Spinal cord (tissue), 9 donors: ENCODE measurements at regions not wholly inside any gene's neighbourhood (a gene's known extent, or its start where the extent isn't known, plus 50 kb on each side); places are given as distances from the start of the nearest gene placed in this dataset.

ENCODE experiments used
- DNase-seq, 6 donors: peaks; one replicate each; pipeline versions ENCODE4 v3.0.0 to v3.0.0-alpha.2; 2013 to 2015; ENCODE audit warnings: low spot score in 6 of 6, low read depth in 4 of 6
- H3K27ac ChIP-seq: one replicate; pipeline ENCODE4 v1.5.1; 2013; ENCODE audit warnings: low read depth, low read length, control low read depth
- H3K27me3 ChIP-seq: one replicate; pipeline ENCODE4 v1.6.1; 2013; ENCODE audit warnings: low read length; ENCODE audit not compliant: control insufficient read depth, insufficient read depth
- H3K36me3 ChIP-seq: one replicate; pipeline ENCODE4 v1.6.1; 2013; ENCODE audit warnings: low read length; ENCODE audit not compliant: control insufficient read depth, insufficient read depth
- H3K4me1 ChIP-seq: one replicate; pipeline ENCODE4 v1.6.1; 2013; ENCODE audit warnings: low read length; ENCODE audit not compliant: control insufficient read depth, insufficient read depth
- H3K4me3 ChIP-seq: one replicate; pipeline ENCODE4 v1.5.1; 2013; ENCODE audit warnings: low read depth, low read length, control low read depth
- H3K9me3 ChIP-seq: one replicate; pipeline ENCODE4 v1.6.1; 2013; ENCODE audit warnings: low read length; ENCODE audit not compliant: control insufficient read depth, insufficient read depth
- WGBS: methylation state at CpG from one replicate; pipeline ENCODE4 v1.1.5; 2013; ENCODE audit warnings: missing lambda C conversion rate; ENCODE audit not compliant: insufficient coverage; 5-methylcytosine and 5-hydroxymethylcytosine counted together
- donor health status: healthy.

DNA sequence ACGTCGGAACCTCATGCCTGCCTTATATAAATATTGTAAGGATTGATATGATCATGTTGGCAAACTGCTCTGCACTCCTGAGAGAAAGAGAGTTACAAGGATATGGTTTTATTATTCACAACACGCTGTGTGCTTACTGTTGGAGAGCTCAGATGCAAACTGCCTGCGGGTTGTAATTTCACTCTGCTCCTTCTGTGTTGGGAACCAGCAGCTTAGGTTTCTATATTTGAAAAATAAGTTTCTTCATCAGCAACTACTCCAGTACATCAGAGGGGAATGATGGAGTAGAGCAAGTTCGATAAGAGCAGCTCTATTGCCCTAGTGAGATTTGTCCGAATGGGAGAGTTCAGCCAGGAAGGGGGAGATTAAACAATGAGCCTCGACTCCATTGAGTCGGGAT lies 106.9 kb upstream of the UBL3 start:
- DNase-seq: peak in 4 of 6 donors; percentile 35 to 87 (median 47)
- no CpG with 5 or more reads among the region's 8 CpGs for WGBS
- no peak overlapping the region for H3K27ac ChIP-seq
- no peaks in the 10 kb centered on the region for H3K27me3 ChIP-seq
- H3K4me1 ChIP-seq: peaks cover 18% of the 10 kb centered on the region
- no peaks in the 10 kb centered on the region for H3K9me3 ChIP-seq
- H3K4me3 ChIP-seq: peak overlapping the region; percentile 13
- H3K36me3 ChIP-seq: no peaks in the 10 kb centered on the region

DNA sequence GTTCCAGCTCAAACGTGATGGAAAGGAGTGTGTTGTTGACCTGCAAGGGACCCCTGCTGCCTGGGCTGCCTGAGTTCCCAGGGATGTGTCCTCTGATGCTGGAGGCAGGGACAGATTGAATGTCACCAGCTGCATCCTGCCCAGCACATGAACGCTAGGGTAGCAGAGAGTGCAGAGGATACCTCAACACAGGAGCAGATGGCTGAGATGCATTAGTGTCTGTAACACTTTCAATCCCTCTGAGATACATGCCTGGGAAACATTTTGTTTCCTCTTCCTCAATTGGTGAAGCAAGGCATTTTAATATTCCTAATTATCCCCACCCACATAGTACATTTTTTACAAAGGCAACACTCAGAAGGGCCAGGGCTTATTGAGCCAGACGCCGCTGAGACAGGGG lies 106.4 kb upstream of the UBL3 start:
- peak in 2 of 6 donors; percentile 31 to 80 for DNase-seq
- no peaks in the 10 kb centered on the region for H3K36me3 ChIP-seq
- H3K4me3 ChIP-seq: peak overlapping the region; percentile 13
- no peaks in the 10 kb centered on the region for H3K9me3 ChIP-seq
- no peaks in the 10 kb centered on the region for H3K27me3 ChIP-seq
- 13% methylated on average over 2 of the region's 4 CpGs for WGBS
- peaks cover 18% of the 10 kb centered on the region for H3K4me1 ChIP-seq
- H3K27ac ChIP-seq: no peak overlapping the region

DNA sequence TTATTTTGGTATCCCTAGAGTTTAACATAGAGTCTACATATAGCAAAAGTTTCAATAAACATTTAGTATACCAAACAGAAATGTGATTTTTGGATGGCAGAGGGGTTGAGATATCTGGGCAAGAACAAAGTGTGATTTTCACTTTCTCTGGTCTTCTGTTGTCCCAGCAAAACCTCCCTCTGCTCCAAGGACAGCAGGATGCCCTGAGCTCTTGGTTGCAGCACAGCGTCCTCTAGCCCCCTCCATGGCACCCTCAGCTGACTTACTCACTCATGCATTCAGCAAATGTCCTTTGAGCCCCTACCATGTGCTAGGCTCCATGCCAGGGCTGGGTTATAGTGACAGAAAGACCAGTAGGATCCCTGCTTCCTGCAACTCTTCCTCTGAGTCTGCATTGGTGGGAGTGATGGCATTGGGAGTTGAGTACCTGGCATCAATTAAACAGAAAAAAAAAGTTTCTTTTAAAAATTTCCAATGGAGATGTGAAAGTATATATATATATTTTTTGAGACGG lies 104.8 kb upstream of the UBL3 start:
- DNase-seq: no peak
- no peaks in the 10 kb centered on the region for H3K27me3 ChIP-seq
- no peaks in the 10 kb centered on the region for H3K9me3 ChIP-seq
- peaks cover 10% of the 10 kb centered on the region for H3K4me1 ChIP-seq
- H3K36me3 ChIP-seq: no peaks in the 10 kb centered on the region
- no peak overlapping the region for H3K4me3 ChIP-seq
- WGBS: 13% methylated on average over 1 of the region's 2 CpGs
- H3K27ac ChIP-seq: no peak overlapping the region

DNA sequence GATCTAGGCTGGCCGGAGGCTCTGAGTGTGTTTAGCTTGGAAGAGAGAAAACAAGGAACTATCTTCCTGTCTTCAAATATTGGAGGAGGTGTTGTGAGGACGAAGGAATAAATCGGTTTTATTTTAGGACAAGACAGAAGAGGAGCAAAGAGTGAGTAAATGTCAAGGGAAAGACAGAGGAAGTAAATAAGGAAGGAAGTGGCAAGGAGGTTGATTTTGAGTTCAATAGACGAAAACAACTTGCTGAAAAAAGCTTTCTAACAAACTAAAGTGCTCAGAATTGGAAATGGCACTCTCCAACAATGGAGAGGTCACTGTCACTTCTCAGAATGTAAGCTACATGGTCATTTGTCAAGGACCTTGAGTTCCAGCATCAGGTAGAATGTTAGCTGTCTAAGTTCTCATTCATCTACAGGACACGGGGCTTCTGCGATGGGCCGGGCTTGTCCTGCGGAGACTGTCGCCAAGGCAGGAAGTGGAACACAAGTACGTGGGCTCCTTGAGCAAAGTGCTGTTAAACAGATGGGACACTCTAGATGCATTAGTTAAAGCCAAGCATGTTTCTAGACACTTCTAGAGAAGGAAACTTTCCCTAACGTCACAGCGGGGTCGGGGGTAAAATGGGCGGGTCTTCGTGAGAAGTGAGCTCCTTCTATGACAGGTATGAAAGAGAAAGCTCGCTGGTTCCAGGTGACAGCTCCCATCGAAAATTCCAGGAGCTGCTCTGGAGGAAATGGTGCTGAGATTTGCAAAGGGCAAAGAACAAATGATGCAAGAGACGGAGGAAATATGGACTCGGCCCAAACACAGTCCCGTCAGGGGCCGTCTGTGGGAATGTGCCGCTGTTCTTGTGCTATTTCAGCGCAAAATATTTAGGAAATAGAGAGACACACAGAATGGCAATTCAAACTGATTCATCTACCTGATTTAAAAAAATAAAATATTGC lies 103.9 kb upstream of the UBL3 start:
- no peaks in the 10 kb centered on the region for H3K9me3 ChIP-seq
- H3K36me3 ChIP-seq: no peaks in the 10 kb centered on the region
- H3K27me3 ChIP-seq: no peaks in the 10 kb centered on the region
- H3K4me1 ChIP-seq: peaks cover 10% of the 10 kb centered on the region
- H3K27ac ChIP-seq: no peak overlapping the region
- WGBS: 88% methylated on average over 14 of the region's 23 CpGs
- no peak for DNase-seq
- H3K4me3 ChIP-seq: no peak overlapping the region

DNA sequence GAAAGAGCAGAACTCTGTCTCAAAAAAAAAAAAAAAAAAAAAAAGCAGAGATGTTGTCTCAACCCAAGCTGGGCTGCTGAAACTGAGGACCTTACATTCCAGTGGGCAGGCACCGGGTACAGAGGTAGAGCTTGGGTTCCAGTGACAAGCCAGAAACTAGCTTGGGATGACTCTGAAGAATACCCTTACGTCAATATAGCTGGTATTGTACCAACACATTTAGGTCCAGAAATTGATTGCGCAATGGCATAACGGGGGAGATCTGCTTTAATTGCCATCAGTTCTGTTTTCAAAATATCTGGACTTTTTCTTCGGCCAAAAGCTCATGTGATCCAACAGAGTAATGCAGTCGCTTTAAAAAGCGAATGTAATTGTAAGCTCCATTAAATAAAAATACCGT lies 103.1 kb upstream of the UBL3 start:
- Histone ChIP-seq H3K36me3 (no peaks in the 10 kb centered on the region), H3K4me1 (peaks cover 15% of the 10 kb centered on the region), H3K9me3 (no peaks in the 10 kb centered on the region), H3K27ac (no peak overlapping the region), H3K4me3 (no peak overlapping the region), H3K27me3 (no peaks in the 10 kb centered on the region)
- WGBS: 93% methylated on average over 4 of the region's 8 CpGs
- DNase-seq: no peak

DNA sequence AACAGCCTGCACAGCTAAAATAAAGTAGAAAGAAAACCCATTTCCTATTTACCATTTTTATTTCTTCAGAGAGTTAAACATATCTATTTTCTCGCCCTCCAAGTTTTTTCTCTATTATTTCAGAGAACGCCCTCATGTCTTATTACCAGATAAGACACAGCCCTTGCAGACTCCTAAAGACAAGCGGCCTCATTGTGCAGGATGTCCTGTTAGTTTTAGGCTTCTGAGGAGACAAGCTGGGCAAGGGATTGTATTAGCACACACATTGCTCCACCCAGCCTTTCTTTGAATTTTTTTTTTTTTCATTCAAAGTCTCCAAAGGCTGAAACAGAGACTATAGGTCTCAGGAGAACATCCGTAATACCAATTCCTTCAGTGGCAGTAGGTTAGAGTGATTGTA lies 101.8 kb upstream of the UBL3 start:
- Histone ChIP-seq H3K27me3 (no peaks in the 10 kb centered on the region), H3K9me3 (no peaks in the 10 kb centered on the region), H3K36me3 (no peaks in the 10 kb centered on the region), H3K4me1 (peaks cover 15% of the 10 kb centered on the region), H3K27ac (no peak overlapping the region), H3K4me3 (no peak overlapping the region)
- no CpG with 5 or more reads among the region's 4 CpGs for WGBS
- no peak for DNase-seq

DNA sequence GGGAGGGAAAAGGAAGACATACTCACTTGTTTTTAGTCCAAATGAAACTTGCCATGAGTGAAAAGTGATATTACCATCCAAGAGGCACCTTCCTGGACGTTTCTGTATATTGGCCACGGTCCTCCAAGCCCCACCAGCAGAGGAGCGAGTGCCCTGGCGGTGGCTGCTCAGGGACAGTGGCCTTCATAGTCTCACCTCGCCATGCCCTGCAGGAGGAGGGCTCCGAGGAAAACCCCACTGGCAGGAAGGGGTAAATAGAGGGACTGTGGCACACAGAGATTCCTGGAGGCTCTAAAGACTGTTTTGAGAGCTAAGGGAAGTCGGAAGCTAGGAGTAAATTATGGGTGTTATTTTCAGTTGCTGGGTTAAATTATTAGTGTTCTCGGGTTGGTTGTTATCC lies 98.4 kb upstream of the UBL3 start:
- Histone ChIP-seq H3K27me3 (no peaks in the 10 kb centered on the region), H3K36me3 (no peaks in the 10 kb centered on the region), H3K4me1 (peaks cover 8% of the 10 kb centered on the region), H3K4me3 (no peak overlapping the region), H3K27ac (no peak overlapping the region), H3K9me3 (no peaks in the 10 kb centered on the region)
- WGBS: 84% methylated on average over 8 of the region's 8 CpGs
- DNase-seq: no peak

DNA sequence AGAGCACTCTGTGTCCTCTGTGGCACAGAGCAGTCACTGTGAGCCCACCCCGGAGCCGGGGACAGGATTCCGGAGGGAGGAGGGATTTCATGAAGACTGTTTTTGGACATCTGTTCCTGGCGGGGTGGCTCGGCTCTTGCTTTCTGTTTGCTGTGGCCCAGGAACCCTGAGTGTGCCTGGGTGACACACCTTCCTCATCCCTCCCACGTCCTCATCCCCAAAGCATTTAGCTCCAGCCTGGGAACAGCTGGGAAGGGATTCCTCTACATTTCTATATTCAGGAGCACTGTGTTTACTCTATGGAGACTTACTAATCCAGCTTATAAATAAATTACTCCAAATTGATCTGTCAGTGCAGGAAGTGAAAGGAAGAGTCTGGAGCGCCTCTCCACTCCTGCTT lies 97.8 kb upstream of the UBL3 start:
- Histone ChIP-seq H3K4me3 (no peak overlapping the region), H3K36me3 (no peaks in the 10 kb centered on the region), H3K27ac (no peak overlapping the region), H3K9me3 (no peaks in the 10 kb centered on the region), H3K4me1 (peaks cover 8% of the 10 kb centered on the region), H3K27me3 (no peaks in the 10 kb centered on the region)
- WGBS: 60% methylated on average over 5 of the region's 7 CpGs
- no peak for DNase-seq

DNA sequence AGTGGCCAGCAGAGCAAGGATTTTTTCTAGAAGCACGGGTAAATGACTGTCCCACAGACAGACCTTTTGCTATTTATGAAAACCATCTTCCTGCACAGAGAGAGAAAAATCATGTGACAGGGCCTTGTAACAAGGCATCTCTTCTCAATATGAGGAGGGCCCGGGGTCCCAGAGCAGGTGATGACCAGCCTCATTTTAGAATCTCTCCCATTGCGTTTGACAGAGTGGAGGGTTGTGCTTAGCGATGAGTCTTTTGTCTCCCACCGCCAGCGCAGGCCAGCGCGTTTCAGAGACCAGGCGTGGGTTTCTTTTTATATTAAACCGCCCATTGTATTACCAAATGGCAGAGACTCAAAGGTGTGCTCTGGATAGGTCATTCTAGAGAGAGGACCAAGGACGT lies 97.4 kb upstream of the UBL3 start:
- WGBS: 69% methylated on average over 10 of the region's 11 CpGs
- DNase-seq: no peak
- Histone ChIP-seq H3K4me3 (no peak overlapping the region), H3K4me1 (peaks cover 8% of the 10 kb centered on the region), H3K36me3 (no peaks in the 10 kb centered on the region), H3K27me3 (no peaks in the 10 kb centered on the region), H3K27ac (no peak overlapping the region), H3K9me3 (no peaks in the 10 kb centered on the region)

DNA sequence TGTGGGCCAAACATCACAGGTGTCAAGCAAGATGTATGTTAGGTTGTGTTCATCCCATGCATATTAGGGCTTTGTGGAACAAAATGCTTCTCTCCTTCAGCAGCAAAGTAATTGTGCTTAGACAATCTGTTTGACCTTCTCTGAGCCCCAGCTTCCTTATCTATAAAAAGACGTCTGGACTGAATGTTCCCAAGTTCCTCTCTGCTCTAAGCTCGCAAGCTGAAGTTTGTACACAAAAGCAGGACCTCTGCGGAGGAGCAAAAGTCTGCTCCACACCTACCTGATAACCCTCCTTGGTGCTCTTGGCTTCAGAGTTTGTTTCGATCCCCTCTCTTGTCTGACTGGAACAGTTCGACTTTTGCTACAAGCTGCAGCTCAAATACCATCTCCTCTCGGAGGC lies 95.7 kb upstream of the UBL3 start:
- Histone ChIP-seq H3K9me3 (no peaks in the 10 kb centered on the region), H3K4me3 (no peak overlapping the region), H3K4me1 (peaks cover 8% of the 10 kb centered on the region), H3K27me3 (no peaks in the 10 kb centered on the region), H3K36me3 (no peaks in the 10 kb centered on the region), H3K27ac (no peak overlapping the region)
- no peak for DNase-seq
- WGBS: 79% methylated on average over 5 of the region's 6 CpGs
